ENCODE measurements at regions not wholly inside any gene's neighbourhood (a gene's known extent, or its start where the extent isn't known, plus 50 kb on each side); places are given as distances from the start of the nearest gene placed in this dataset.

DNA sequence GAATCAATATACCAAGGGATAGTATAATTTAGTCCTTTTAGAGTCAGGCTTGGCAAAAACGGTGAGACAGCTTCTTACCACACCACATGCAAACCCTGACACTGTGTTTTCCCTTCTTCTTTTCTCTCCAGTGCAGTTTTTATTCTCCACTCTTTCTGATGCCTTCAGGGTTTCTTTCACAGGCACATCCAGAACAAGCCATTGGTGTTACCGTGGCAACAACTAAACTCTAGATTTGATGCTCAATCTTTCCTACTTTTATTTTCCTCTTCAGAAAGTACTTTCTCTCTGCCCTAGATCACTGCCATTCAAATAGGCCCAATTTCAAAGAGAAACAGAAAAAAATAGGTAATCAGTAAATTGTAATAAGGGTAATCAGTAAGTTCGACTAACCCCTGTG lies 469.8 kb upstream of the POT1 start:
- WGBS, 2 donors, result 88 to 94% methylated on average over 3 of the region's 3 CpGs
- no peak overlapping the region for H3K4me3 ChIP-seq (replicated peaks in 1 of 3)
- TF ChIP-seq, protein P1, sequence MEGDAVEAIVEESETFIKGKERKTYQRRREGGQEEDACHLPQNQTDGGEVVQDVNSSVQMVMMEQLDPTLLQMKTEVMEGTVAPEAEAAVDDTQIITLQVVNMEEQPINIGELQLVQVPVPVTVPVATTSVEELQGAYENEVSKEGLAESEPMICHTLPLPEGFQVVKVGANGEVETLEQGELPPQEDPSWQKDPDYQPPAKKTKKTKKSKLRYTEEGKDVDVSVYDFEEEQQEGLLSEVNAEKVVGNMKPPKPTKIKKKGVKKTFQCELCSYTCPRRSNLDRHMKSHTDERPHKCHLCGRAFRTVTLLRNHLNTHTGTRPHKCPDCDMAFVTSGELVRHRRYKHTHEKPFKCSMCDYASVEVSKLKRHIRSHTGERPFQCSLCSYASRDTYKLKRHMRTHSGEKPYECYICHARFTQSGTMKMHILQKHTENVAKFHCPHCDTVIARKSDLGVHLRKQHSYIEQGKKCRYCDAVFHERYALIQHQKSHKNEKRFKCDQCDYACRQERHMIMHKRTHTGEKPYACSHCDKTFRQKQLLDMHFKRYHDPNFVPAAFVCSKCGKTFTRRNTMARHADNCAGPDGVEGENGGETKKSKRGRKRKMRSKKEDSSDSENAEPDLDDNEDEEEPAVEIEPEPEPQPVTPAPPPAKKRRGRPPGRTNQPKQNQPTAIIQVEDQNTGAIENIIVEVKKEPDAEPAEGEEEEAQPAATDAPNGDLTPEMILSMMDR (IDR thresholded peaks at IDR 0.05), result no peak
- TF ChIP-seq POLR2A (IDR thresholded peaks at IDR 0.05), result no peak
- H3K9me3 ChIP-seq, result no peaks in the 10 kb centered on the region
- H3K27ac ChIP-seq, result no peak overlapping the region
- no peaks in the 10 kb centered on the region for H3K4me1 ChIP-seq
- DNase-seq, result no peak
- no peaks in the 10 kb centered on the region for H3K36me3 ChIP-seq
- intact Hi-C loops (cut with DNase I), result no loop called here
- H3K27me3 ChIP-seq, result no peaks in the 10 kb centered on the region

GRCh38 chr7:125396466-125397151 lies 467.0 kb upstream of the POT1 start:
- no peak overlapping the region for H3K27ac ChIP-seq
- no peaks in the 10 kb centered on the region for H3K9me3 ChIP-seq
- no peak for DNase-seq
- WGBS, 2 donors, result 60 to 68% methylated on average over 4 of the region's 4 CpGs
- intact Hi-C loops (cut with DNase I), result no loop called here
- H3K4me1 ChIP-seq, result no peaks in the 10 kb centered on the region
- TF ChIP-seq, protein P1 (IDR thresholded peaks at IDR 0.05), result no peak
- TF ChIP-seq POLR2A (IDR thresholded peaks at IDR 0.05), result no peak
- no peaks in the 10 kb centered on the region for H3K36me3 ChIP-seq
- no peak overlapping the region for H3K4me3 ChIP-seq (replicated peaks in 1 of 3)
- H3K27me3 ChIP-seq, result no peaks in the 10 kb centered on the region

DNA sequence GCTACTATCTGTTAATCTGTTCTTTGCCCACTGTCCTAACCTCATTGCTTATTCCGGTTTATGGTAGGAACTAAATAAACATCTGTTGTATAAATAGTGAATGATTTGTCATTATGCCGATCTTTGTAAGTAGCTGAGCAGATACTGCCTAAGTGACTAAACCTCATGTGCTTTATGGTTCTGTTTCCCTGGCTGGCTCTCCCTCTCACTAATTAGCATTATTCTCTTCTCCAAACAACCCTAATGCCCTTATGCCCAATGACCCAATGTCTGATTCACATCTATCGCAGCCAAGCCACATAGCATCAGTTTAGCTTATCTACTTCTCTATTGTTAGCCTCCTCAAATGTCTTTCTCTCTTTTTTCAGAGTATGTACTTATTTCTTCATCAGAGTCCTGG lies 462.3 kb upstream of the POT1 start:
- no peaks in the 10 kb centered on the region for H3K9me3 ChIP-seq
- intact Hi-C loops (cut with DNase I), result no loop called here
- H3K36me3 ChIP-seq, result no peaks in the 10 kb centered on the region
- no peak overlapping the region for H3K4me3 ChIP-seq (replicated peaks in 1 of 3)
- DNase-seq, result no peak
- WGBS, 2 donors, result 83 to 86% methylated on average over 3 of the region's 3 CpGs
- H3K27me3 ChIP-seq, result no peaks in the 10 kb centered on the region
- TF ChIP-seq, protein P1 (IDR thresholded peaks at IDR 0.05), result no peak
- no peak for TF ChIP-seq POLR2A (IDR thresholded peaks at IDR 0.05)
- no peak overlapping the region for H3K27ac ChIP-seq
- H3K4me1 ChIP-seq, result no peaks in the 10 kb centered on the region

- intact Hi-C loops (cut with DNase I), result no loop called here
- no peak overlapping the region for H3K27ac ChIP-seq
- 51 to 58% methylated on average over 3 of the region's 3 CpGs for WGBS, 2 donors
- TF ChIP-seq POLR2A (IDR thresholded peaks at IDR 0.05), result no peak
- TF ChIP-seq, protein P1 (IDR thresholded peaks at IDR 0.05), result no peak
- no peak overlapping the region for H3K4me3 ChIP-seq (replicated peaks in 1 of 3)
- no peak for DNase-seq
- no peaks in the 10 kb centered on the region for H3K9me3 ChIP-seq
- H3K27me3 ChIP-seq, result no peaks in the 10 kb centered on the region
- no peaks in the 10 kb centered on the region for H3K4me1 ChIP-seq
- H3K36me3 ChIP-seq, result no peaks in the 10 kb centered on the region
These were observed 461.4 kb upstream of the POT1 start for GRCh38 chr7:125390981-125391380.

GRCh38 chr7:125386211-125386610 lies 456.6 kb upstream of the POT1 start:
- intact Hi-C loops (cut with DNase I), result no loop called here
- H3K9me3 ChIP-seq, result no peaks in the 10 kb centered on the region
- no peaks in the 10 kb centered on the region for H3K4me1 ChIP-seq
- no peaks in the 10 kb centered on the region for H3K27me3 ChIP-seq
- TF ChIP-seq POLR2A (IDR thresholded peaks at IDR 0.05), result no peak
- 37 to 45% methylated on average over 3 of the region's 3 CpGs for WGBS, 2 donors
- H3K4me3 ChIP-seq (replicated peaks in 1 of 3), result no peak overlapping the region
- H3K36me3 ChIP-seq, result no peaks in the 10 kb centered on the region
- H3K27ac ChIP-seq, result no peak overlapping the region
- DNase-seq, result no peak

Data from thyroid gland (tissue), 4 donors.